ENCODE measurements at regions not wholly inside any gene's neighbourhood (a gene's known extent, or its start where the extent isn't known, plus 50 kb on each side); places are given as distances from the start of the nearest gene placed in this dataset.
A peak's percentile ranks its signal among the peaks of the same experiment; 100 is the strongest.
"Not testable (repeated sequence)": the region's sequence is repeated elsewhere in the genome, so short reads cannot be mapped to it uniquely, and the experiment has no call there.

DNA sequence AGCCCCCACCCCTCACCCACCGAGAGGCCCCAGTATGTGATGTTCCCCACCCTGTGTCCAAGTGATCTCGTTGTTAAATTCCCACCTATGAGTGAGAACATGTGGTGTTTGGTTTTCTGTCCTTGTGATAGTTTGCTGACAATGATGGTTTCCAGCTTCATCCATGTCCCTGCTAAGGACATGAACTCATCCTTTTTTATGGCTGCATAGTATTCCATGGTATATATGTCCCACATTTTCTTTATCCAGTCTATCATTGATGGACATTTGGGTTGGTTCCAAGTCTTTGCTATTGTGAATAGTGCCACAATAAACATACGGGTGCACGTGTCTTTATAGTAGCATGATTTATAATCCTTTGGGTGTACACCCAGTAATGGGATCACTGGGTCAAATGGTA lies 79.2 kb downstream of the PXDC1 start:
- not testable (repeated sequence) for H3K9ac ChIP-seq (ENCODE audit: low read length); H3K36me3 ChIP-seq (ENCODE audit: control insufficient read depth, insufficient read depth, low read length, severe bottlenecking); DNase-seq (ENCODE audit: low read depth); H3K4me1 ChIP-seq (ENCODE audit: control insufficient read depth, insufficient read depth, low read length); H3K27me3 ChIP-seq (replicated peaks; ENCODE audit: control insufficient read depth, insufficient read depth, low read length); H3K4me3 ChIP-seq (ENCODE audit: low read length)
- H3K9me3 ChIP-seq (ENCODE audit: control insufficient read depth, low read length), result peaks cover 13% of the 10 kb centered on the region

DNA sequence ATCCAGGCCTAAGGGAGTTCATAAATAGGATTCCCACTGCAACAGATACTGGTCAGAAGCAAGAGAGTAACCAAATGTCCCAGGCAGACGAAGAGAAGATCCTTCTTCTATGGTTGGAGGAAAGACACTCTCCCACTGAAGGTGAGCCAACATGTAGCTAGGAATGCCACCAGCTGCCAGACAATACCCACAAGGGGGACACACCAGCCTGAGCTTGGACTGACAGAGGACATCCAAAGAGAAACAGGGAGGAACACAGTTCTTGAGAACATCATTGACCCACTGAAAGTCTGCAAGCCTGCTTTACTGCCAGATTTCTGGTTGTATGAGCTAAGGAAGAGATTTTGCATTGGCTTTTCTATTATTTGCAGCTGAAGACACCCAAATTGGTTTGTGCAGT lies 80.1 kb downstream of the PXDC1 start:
- no peak overlapping the region for H3K9ac ChIP-seq (ENCODE audit: low read length)
- peaks cover 13% of the 10 kb centered on the region for H3K9me3 ChIP-seq (ENCODE audit: control insufficient read depth, low read length)
- no peak for DNase-seq (ENCODE audit: low read depth)
- H3K4me3 ChIP-seq (ENCODE audit: low read length), result no peak overlapping the region
- no peaks in the 10 kb centered on the region for H3K27me3 ChIP-seq (replicated peaks; ENCODE audit: control insufficient read depth, insufficient read depth, low read length)
- H3K36me3 ChIP-seq (ENCODE audit: control insufficient read depth, insufficient read depth, low read length, severe bottlenecking), result no peaks in the 10 kb centered on the region
- no peaks in the 10 kb centered on the region for H3K4me1 ChIP-seq (ENCODE audit: control insufficient read depth, insufficient read depth, low read length)

DNA sequence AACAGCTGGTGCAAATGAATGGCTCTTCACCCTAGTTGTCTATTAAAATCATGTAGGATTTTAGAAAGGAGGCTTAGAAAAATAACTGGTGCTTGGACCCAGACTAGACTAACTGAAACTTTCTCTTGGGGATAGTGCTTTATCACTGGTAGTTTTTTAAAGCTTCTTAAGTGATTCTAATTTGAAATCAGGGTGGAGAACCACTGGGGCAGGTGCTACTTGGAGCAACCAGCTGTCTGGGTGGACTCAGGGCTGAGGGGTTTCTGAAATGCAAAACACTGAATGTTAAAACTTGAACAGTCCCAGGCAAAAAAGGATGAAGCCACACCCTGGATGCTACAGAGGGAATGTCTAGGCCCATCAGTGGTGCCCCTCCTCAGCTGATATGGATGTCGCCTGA lies 81.2 kb downstream of the PXDC1 start:
- no peak overlapping the region for H3K4me3 ChIP-seq (ENCODE audit: low read length)
- peaks cover 13% of the 10 kb centered on the region for H3K9me3 ChIP-seq (ENCODE audit: control insufficient read depth, low read length)
- no peaks in the 10 kb centered on the region for H3K36me3 ChIP-seq (ENCODE audit: control insufficient read depth, insufficient read depth, low read length, severe bottlenecking)
- no peak for DNase-seq (ENCODE audit: low read depth)
- no peaks in the 10 kb centered on the region for H3K27me3 ChIP-seq (replicated peaks; ENCODE audit: control insufficient read depth, insufficient read depth, low read length)
- no peaks in the 10 kb centered on the region for H3K4me1 ChIP-seq (ENCODE audit: control insufficient read depth, insufficient read depth, low read length)
- no peak overlapping the region for H3K9ac ChIP-seq (ENCODE audit: low read length)

DNA sequence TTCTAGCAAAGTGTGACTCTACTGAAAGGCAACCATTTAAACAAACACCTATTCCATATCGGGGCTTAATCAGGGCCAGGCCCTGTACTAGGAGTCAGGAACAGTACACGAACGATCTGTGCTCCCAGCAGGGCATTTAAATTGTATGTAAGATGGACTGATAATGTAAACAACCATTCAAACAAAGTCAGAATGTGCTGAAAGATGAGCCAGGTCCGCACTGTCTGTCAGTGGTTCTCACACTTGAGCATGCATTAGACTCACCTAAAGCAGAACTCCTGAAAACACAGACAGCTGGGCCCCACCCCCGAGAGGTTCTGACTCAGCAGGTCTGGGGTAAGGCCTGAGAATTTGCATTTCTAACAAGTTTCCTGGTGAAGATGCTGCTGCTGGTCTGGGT lies 81.6 kb downstream of the PXDC1 start:
- no peaks in the 10 kb centered on the region for H3K36me3 ChIP-seq (ENCODE audit: control insufficient read depth, insufficient read depth, low read length, severe bottlenecking)

DNA sequence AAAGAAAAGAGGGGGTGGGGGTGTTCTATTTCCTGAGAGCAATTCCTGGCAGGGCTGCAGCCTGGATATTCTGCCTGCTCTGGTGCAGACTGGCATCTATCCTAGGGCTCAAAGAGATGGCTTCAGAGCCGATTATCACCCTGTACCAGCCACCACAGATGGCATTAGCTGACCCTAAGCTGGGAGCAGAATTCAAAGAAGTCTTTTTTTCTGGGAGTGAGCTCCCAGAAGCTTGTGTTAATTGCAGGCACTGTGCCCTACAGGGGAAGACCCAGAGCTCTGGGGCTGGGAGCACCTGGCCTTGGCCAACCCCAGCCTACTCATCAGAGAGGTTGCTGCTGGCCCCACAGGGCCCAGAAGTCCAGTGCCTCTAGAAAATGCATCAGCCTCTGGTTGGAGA lies 85.9 kb downstream of the PXDC1 start:
- Histone ChIP-seq H3K27me3 (replicated peaks; ENCODE audit: control insufficient read depth, insufficient read depth, low read length) (no peaks in the 10 kb centered on the region), H3K4me1 (ENCODE audit: control insufficient read depth, insufficient read depth, low read length) (peaks cover 12% of the 10 kb centered on the region), H3K9ac (ENCODE audit: low read length) (no peak overlapping the region), H3K4me3 (ENCODE audit: low read length) (no peak overlapping the region), H3K36me3 (ENCODE audit: control insufficient read depth, insufficient read depth, low read length, severe bottlenecking) (no peaks in the 10 kb centered on the region), H3K9me3 (ENCODE audit: control insufficient read depth, low read length) (peaks cover 13% of the 10 kb centered on the region)
- no peak for DNase-seq (ENCODE audit: low read depth)

More for the DNA sequence above, 81.6 kb downstream of the PXDC1 start:
- Histone ChIP-seq H3K9ac (ENCODE audit: low read length) (no peak overlapping the region), H3K9me3 (ENCODE audit: control insufficient read depth, low read length) (peaks cover 13% of the 10 kb centered on the region), H3K27me3 (replicated peaks; ENCODE audit: control insufficient read depth, insufficient read depth, low read length) (no peaks in the 10 kb centered on the region), H3K4me3 (ENCODE audit: low read length) (no peak overlapping the region), H3K4me1 (ENCODE audit: control insufficient read depth, insufficient read depth, low read length) (peaks cover 3% of the 10 kb centered on the region)
- DNase-seq (ENCODE audit: low read depth), result no peak

DNA sequence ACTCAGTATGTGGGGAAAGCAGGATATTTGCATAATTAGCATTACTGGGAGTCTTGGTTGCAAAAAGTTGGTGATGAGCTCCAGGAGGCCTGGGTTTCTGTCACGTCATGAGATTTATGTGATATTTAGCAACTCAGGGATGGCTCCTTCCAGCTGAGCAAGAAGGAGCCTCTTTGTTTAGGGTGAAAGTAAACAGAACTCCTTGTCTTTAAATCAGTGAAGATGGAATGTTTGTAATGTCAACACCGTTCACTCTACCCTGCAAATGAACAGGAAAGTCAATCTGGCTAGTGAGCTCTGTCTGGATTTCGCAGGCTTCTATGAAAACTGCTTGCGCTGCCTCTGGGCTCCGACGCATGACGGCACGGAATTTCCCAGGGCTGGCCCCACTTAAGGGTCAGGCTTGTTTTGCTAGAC lies 86.9 kb downstream of the PXDC1 start:
- H3K9ac ChIP-seq (ENCODE audit: low read length), result no peak overlapping the region
- no peaks in the 10 kb centered on the region for H3K27me3 ChIP-seq (replicated peaks; ENCODE audit: control insufficient read depth, insufficient read depth, low read length)
- H3K4me1 ChIP-seq (ENCODE audit: control insufficient read depth, insufficient read depth, low read length), result peaks cover 12% of the 10 kb centered on the region
- H3K36me3 ChIP-seq (ENCODE audit: control insufficient read depth, insufficient read depth, low read length, severe bottlenecking), result no peaks in the 10 kb centered on the region
- peaks cover 11% of the 10 kb centered on the region for H3K9me3 ChIP-seq (ENCODE audit: control insufficient read depth, low read length)
- H3K4me3 ChIP-seq (ENCODE audit: low read length), result no peak overlapping the region
- DNase-seq (ENCODE audit: low read depth), result peak; percentile 2

DNA sequence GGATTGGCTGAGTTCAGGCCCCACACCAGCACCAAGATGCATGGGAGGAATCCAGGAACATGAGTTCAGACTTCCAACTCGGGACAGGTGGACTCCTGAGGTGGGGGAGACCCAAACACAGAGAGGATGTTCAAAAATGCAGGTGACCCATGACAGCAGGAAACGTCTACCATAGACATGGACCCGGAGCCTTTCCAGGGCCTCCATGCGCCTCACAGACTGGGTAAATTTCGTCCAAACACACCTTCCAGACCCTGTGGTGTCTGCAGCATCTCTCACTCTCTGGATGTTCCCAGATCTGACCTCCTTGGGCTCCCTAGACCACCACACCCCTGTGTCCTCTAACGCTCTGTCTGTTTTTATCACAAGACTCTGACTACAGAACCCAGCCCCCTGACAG lies 87.7 kb downstream of the PXDC1 start:
- no peak for DNase-seq (ENCODE audit: low read depth)
- peaks cover 14% of the 10 kb centered on the region for H3K4me1 ChIP-seq (ENCODE audit: control insufficient read depth, insufficient read depth, low read length)
- no peaks in the 10 kb centered on the region for H3K27me3 ChIP-seq (replicated peaks; ENCODE audit: control insufficient read depth, insufficient read depth, low read length)
- H3K9me3 ChIP-seq (ENCODE audit: control insufficient read depth, low read length), result peaks cover 5% of the 10 kb centered on the region
- H3K36me3 ChIP-seq (ENCODE audit: control insufficient read depth, insufficient read depth, low read length, severe bottlenecking), result no peaks in the 10 kb centered on the region
- no peak overlapping the region for H3K4me3 ChIP-seq (ENCODE audit: low read length)
- H3K9ac ChIP-seq (ENCODE audit: low read length), result no peak overlapping the region

DNA sequence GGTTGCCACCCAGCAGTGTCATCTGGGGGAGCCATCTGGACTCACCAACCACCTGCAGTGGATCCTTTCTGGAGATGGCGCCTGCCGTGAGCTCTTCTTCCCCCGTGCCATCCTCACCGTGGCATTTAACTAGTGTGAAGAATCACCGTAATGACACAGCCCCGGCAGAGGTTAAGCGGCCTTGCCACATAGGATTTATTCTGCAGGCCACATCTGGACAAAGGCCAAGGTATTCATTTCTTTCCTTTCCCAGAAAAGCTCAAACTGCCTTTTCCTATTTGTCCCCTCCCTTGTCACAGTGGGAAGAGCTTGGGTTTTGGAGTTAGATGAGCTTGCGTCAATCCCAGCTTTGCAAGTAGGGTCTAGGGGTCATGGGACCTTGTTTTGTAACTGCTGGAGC lies 88.4 kb downstream of the PXDC1 start:
- no peak overlapping the region for H3K9ac ChIP-seq (ENCODE audit: low read length)
- H3K27me3 ChIP-seq (replicated peaks; ENCODE audit: control insufficient read depth, insufficient read depth, low read length), result no peaks in the 10 kb centered on the region
- no peaks in the 10 kb centered on the region for H3K9me3 ChIP-seq (ENCODE audit: control insufficient read depth, low read length)
- H3K4me1 ChIP-seq (ENCODE audit: control insufficient read depth, insufficient read depth, low read length), result peaks cover 16% of the 10 kb centered on the region
- H3K4me3 ChIP-seq (ENCODE audit: low read length), result no peak overlapping the region
- H3K36me3 ChIP-seq (ENCODE audit: control insufficient read depth, insufficient read depth, low read length, severe bottlenecking), result no peaks in the 10 kb centered on the region
- no peak for DNase-seq (ENCODE audit: low read depth)

DNA sequence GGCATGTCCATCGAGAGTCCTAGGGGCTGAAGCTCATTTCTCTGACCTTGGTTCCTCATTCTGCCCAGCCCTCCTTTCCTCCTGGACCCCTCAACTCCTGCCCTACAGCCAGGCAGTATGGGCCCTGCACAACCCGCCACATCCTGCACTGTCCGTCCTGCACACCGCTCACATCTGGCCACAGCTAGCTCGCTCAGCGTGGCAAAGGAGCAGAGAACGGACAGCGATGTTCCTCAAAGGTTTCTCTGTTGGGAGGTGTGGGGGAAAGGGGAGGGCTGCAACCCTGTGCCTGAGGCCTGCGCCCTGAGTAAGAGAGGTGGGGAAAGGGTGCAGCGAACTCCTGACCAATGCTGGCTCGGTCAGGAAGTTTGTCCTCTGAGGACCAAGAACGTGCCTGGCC lies 90.1 kb downstream of the PXDC1 start:
- no peaks in the 10 kb centered on the region for H3K27me3 ChIP-seq (replicated peaks; ENCODE audit: control insufficient read depth, insufficient read depth, low read length)
- H3K4me3 ChIP-seq (ENCODE audit: low read length), result no peak overlapping the region

DNA sequence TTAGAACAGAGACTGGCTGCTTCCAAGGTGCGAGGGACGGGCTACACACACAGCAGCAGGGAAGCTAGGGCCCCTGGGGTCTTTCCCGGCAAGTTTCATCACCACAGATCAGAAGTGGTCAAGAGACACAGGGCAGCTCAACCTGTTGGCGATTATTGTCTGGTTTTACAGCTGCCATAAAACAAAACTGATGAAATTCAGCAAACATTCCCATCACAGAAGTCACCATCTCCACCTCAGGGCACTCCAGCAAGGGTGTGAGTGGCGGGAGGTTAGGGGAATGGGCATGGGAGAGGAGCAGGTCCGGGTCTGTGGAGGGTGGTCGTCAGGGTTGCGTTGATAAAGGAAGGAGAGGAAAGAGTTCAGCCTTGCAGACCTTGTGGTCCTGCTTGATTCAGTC lies 91.0 kb downstream of the PXDC1 start:
- no peaks in the 10 kb centered on the region for H3K27me3 ChIP-seq (replicated peaks; ENCODE audit: control insufficient read depth, insufficient read depth, low read length)
- H3K4me3 ChIP-seq (ENCODE audit: low read length), result no peak overlapping the region
- H3K36me3 ChIP-seq (ENCODE audit: control insufficient read depth, insufficient read depth, low read length, severe bottlenecking), result no peaks in the 10 kb centered on the region
- H3K9ac ChIP-seq (ENCODE audit: low read length), result no peak overlapping the region
- no peak for DNase-seq (ENCODE audit: low read depth)
- peaks cover 16% of the 10 kb centered on the region for H3K4me1 ChIP-seq (ENCODE audit: control insufficient read depth, insufficient read depth, low read length)
- no peaks in the 10 kb centered on the region for H3K9me3 ChIP-seq (ENCODE audit: control insufficient read depth, low read length)

More for the DNA sequence above, 90.1 kb downstream of the PXDC1 start:
- no peak for DNase-seq (ENCODE audit: low read depth)
- H3K9ac ChIP-seq (ENCODE audit: low read length), result no peak overlapping the region
- no peaks in the 10 kb centered on the region for H3K36me3 ChIP-seq (ENCODE audit: control insufficient read depth, insufficient read depth, low read length, severe bottlenecking)
- H3K9me3 ChIP-seq (ENCODE audit: control insufficient read depth, low read length), result no peaks in the 10 kb centered on the region
- peaks cover 16% of the 10 kb centered on the region for H3K4me1 ChIP-seq (ENCODE audit: control insufficient read depth, insufficient read depth, low read length)

DNA sequence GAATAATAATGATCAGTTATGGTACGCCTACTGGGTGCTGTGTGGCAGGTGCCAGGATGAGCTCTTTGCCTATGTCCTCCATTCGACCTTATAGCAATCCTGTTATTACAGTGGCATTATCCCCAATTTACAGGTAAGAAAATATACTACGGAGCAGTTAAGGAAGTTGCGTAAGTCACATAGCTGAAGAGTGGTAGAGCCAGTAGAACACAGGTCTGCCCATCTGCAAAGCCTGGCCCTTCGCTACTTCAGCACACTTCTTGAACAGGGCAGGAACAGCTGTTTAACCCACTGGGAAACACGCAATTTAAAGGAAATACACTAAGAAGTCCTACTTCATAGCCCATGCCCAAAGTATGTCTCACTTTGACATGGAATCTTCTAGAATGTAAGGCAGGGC lies 91.8 kb downstream of the PXDC1 start:
- H3K4me3 ChIP-seq (ENCODE audit: low read length), result no peak overlapping the region
- no peaks in the 10 kb centered on the region for H3K27me3 ChIP-seq (replicated peaks; ENCODE audit: control insufficient read depth, insufficient read depth, low read length)
- no peak for DNase-seq (ENCODE audit: low read depth)
- H3K4me1 ChIP-seq (ENCODE audit: control insufficient read depth, insufficient read depth, low read length), result peaks cover 11% of the 10 kb centered on the region
- H3K9ac ChIP-seq (ENCODE audit: low read length), result no peak overlapping the region
- no peaks in the 10 kb centered on the region for H3K9me3 ChIP-seq (ENCODE audit: control insufficient read depth, low read length)
- no peaks in the 10 kb centered on the region for H3K36me3 ChIP-seq (ENCODE audit: control insufficient read depth, insufficient read depth, low read length, severe bottlenecking)

DNA sequence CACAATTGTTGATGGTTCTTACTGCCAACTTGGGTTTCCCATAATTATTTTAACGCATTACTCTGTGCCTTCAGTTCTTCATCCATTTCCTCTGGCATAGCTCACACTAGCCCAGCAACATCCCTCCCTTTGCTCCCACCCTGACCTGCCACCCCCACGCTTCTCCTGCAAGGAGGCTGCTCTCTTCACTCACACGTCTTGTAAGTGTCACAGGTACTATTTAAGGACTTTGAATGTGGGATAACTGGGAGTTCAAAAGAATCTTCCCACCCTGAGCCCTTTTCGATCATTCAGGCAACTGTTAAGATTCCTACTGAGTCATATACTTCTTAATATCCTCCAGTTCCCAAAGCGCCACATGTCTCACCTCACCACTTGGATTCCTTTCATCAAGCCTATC lies 95.4 kb downstream of the PXDC1 start:
- H3K36me3 ChIP-seq (ENCODE audit: control insufficient read depth, insufficient read depth, low read length, severe bottlenecking), result no peaks in the 10 kb centered on the region
- H3K4me1 ChIP-seq (ENCODE audit: control insufficient read depth, insufficient read depth, low read length), result peaks cover 4% of the 10 kb centered on the region
- H3K9ac ChIP-seq (ENCODE audit: low read length), result no peak overlapping the region
- DNase-seq (ENCODE audit: low read depth), result no peak
- H3K4me3 ChIP-seq (ENCODE audit: low read length), result no peak overlapping the region
- no peaks in the 10 kb centered on the region for H3K27me3 ChIP-seq (replicated peaks; ENCODE audit: control insufficient read depth, insufficient read depth, low read length)
- no peaks in the 10 kb centered on the region for H3K9me3 ChIP-seq (ENCODE audit: control insufficient read depth, low read length)
